Fibroblast of skin of abdomen (primary cell): ENCODE measurements at regions not wholly inside any gene's neighbourhood (a gene's known extent, or its start where the extent isn't known, plus 50 kb on each side); places are given as distances from the start of the nearest gene placed in this dataset.
A peak's percentile ranks its signal among the peaks of the same experiment; 100 is the strongest.
"Not testable (repeated sequence)": the region's sequence is repeated elsewhere in the genome, so short reads cannot be mapped to it uniquely, and the experiment has no call there.

Experiments used
- DNase-seq: peaks from one replicate; pipeline ENCODE4 v3.0.0-alpha.2; 2013

- DNase-seq: peak; percentile 63
These were observed 165.0 kb upstream of the SULF2 start for GRCh38 chr20:47950124-47950912.

DNA sequence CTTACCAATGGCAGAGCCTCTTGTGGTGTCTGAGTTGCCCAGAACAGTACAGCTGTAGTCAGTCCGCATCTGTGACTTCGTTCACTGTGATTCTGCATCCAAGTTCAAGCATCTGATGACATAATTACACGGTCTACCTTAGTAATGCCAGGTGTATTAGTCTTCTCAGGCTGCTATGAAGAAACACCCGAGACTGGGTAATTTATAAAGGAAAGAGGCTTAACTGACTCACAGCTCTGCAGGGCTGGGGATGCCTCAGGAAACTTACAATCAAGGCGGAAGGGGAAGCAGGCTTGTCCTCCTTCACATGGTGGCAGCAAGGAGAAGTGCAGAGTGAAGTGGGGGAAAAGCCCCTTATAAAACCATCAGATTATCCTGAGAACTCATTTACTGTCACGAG is 163.9 kb upstream of the SULF2 start:
- no peak for DNase-seq

DNA sequence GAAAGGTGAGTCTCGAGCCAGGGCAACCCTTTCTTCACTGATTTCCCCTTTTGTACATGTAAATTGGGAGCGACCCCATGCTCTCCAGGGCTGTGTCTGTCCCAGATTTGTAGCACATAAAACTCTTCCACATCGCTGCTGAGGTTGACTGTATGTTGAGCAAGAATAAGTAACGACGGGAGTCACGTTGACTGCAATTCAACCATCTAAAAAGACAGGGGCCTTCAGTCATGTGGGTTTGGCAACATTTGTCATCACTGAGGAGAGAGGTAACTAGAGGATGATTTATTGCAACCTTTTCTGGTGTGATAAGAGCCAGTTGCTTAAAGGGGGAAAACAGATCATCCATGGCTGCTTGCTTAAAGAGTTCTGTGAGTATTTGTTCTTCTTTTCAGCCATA is 159.4 kb upstream of the SULF2 start:
- DNase-seq: peak; percentile 43

DNA sequence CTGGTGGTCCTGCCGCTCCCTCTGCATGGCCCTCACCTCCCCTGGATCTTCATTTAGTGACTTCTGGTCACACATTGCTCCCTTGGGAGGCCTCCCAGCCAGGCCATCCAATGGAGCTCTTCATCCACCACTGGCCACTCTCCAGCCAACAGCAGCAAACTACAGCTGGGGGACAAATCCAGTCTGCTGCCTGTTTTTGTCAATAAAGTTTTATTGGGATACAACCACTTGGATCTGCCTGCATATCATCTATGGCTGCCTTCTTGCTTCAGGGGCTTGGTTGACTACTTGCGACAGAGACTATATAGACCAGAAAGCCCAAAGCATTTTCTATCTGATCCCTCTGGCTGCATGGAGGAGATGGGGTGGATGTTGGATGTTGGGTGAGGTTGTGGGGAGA is 156.6 kb upstream of the SULF2 start:
- DNase-seq: no peak

DNA sequence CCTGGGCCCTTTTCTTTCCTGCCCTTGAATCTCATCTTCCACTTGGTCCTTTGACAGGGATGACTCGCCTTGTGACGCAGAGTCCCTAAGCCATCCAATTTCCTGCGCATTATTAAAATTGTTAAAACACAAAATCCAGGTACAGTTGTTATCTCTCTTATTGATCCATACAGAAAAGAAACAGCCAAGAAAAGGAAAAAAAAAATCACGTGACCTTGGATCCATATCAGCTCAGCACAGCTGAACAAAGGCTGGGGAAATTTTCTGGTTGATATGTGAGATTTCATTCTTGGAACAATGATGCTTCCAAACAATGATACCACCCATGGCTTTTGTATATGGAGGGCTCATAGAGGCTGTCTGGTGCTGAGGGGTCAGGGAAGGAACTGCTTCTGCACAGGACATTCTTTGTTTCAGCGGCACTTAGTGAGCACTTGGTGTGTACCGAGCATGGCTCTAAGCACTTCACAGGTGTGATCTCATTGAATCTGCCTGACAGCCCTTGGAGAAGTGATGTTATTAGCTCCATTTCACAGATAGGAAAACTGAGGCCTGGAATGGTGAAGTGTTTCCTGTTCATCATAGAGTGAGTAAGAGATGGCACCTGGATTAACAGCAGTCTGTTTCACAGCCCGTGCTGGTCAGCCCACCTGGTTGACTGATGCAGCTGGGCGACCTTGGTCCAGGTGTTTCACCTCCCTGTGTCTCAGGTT is 155.0 kb upstream of the SULF2 start:
- no peak for DNase-seq

DNA sequence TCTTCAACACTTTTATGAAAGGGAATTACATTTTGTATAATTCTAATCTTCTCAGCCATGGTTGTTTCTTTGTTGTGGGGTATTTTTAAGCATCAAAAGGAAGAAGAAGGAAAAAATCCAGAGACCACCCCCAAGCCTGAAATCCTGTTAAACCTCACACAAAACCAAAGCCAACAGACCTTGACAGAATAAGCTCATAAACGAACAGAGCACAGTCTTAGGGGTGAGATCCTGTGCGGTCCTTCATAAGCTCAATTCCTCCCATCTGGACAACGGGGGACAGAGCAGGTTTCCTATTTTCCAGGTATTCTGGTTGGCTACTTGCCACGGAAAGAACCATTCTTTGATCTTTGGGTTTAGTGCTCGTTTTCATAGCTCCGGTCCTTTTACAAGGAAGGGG is 151.3 kb upstream of the SULF2 start:
- DNase-seq: no peak

DNA sequence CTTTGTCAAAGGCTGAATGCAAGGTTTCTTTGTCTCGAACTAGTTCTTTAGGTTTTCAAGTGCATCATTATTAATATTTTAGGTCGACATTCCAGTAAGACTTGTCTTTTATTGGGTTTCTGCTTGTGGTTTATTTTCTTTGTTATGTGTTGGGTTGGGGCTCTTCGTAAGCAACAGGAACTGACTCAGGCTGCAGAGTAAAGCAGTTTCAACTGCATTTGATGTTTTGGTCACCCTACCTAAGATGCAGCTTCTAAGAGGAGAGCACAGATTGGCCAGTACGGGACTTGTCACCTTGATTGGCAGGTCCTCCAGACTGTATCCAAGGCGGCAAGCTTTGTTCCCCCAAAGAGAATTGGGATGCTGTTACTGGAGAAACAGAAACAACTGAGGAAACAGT is 149.5 kb upstream of the SULF2 start:
- no peak for DNase-seq

DNA sequence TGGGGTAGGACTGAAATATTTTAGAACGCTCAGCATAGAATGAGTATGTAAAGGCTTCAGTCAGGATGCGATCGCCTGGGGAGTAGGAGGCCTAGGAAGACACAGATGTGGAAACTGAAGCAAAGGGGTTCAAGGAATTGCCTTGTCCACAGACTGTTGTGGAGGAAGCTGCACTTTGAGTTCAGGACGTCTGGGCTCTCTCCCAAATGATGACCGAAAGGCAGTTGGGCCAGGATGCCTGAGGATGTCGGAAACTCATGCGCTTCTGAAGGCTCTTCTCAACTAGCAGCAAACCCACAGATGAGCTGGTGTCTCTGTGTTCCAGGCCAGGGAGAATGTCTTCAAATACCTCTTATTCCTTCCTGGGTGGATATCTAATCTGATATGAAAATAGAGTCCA is 146.2 kb upstream of the SULF2 start:
- DNase-seq: no peak

GRCh38 chr20:47931002-47931401 is 145.7 kb upstream of the SULF2 start:
- DNase-seq: no peak

- DNase-seq: peak; percentile 90
These were observed 144.3 kb upstream of the SULF2 start for GRCh38 chr20:47929368-47930115.

- no peak for DNase-seq
These were observed 142.7 kb upstream of the SULF2 start for GRCh38 chr20:47927944-47928343.

DNA sequence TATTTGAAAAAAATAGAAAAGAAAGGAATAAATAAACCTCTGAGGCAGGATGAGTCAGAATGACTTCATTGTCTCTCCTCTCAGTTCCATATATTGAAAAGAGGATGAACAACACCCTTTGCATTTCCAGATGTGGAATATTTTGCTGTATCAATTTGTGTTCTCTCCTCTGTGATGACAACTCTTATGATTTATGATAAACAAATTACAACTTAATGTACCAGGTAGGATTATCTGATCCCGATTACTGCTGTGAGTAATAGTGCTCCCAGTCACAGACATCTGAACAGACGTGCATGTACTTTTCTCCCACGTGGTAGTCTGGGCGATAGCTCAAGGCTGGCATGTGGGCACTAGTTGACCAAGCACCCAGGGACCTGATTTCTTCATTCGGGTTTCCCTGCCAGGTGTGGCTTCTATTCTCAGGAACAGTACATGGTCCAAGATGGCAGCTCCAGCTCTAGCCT is 142.1 kb upstream of the SULF2 start:
- peak; percentile 84 for DNase-seq

GRCh38 chr20:47926731-47927130 is 141.4 kb upstream of the SULF2 start:
- DNase-seq: no peak

- no peak for DNase-seq
These were observed 140.3 kb upstream of the SULF2 start for GRCh38 chr20:47925593-47925992.

DNA sequence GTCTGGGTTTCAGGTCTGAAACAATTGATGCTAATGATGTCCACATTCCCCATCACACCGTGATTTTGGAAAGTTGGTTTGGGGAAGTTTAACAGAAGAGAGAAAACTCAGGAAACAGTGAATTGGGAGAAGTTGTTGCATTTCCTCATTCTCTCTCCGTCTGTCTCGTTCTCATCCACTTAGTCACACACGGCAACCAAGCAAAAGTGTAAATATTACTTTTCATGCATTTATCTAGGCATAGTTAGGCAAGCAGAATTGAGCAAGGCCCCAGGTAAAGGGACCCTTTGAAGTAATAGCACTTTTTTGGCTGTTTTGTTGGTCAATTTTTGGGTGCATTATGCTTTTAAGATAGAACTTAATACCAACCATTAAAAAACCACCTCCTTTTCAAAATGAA is 137.0 kb upstream of the SULF2 start:
- peak; percentile 67 for DNase-seq

DNA sequence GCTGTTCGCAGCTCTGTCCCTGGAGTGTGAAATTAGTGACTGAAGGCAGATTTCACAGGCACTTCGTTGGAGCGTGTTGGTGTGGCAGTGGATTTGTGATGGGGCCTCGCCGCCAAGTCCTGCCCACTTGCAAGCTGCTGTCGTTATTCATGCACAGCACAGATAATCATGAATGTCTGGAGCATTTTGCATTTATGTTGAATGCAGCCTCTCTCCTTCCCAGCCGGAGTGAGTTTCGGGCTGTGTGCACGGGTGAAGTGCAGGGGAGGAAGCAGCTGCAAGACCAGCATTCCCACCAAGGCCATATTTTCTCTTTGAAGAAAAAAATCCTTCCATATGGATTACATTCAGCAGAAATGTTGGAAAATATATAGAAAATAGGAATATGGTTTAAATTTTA is 136.5 kb upstream of the SULF2 start:
- peak; percentile 19 for DNase-seq

GRCh38 chr20:47921408-47921807 is 136.1 kb upstream of the SULF2 start:
- peak; percentile 42 for DNase-seq

- no peak for DNase-seq
These were observed 132.3 kb upstream of the SULF2 start for GRCh38 chr20:47917549-47918070.

DNA sequence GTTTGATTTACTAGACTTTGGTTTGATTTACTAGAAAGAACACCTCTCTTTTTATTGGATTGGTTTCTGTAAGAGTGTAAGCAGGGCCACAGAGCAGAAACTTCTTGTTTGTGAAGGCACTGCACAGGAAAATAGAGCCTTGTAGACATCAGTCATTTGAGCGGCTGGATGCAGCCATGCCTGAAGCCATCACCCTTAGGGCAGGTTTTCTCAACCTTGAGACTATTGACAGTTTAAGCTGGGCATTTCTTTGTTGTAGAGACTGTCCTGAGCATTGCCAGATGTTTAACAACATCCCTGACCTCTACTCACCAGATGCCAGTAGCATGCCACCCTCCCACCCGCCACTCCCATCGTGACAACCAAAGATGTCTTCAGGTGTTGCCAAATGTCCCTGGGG is 130.2 kb upstream of the SULF2 start:
- DNase-seq: no peak

- no peak for DNase-seq
These were observed 129.5 kb upstream of the SULF2 start for GRCh38 chr20:47914792-47915191.

DNA sequence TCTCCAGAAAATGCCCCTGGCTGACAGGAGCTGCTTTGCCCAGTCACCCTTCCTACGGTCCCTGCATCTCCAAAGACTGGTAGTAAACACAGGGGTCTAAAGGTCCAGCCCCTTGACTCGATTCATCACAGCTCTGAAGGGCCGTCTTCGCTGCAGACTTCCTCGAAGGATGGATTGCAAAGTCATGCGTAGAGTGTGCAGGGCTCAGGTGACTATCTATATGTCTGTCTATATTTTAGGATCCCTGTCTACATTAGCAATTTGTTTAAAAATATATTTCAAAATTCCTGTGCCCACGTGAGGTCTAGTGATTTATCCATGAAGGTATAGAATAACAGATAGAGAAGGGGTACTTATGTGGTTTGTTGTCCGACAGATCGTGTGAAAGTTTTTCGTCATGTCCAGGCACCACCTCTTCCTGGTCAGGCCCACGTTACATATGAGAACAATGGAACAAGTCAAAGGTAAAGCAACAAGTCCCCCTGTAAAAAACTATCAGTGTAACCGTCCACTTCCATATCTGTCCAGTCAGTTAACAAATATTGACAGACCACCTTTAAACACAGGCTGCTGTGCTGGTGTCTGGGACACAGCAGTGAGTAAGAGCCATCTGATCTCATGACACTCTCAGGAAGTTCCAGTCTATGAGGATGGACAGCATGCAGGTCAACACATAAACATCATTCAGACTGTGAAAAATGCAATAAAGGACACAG is 127.7 kb upstream of the SULF2 start:
- not testable (repeated sequence) for DNase-seq

GRCh38 chr20:47912165-47912564 is 126.9 kb upstream of the SULF2 start:
- DNase-seq: not testable (repeated sequence)
